K562 (cell line): ENCODE measurements at regions not wholly inside any gene's neighbourhood (a gene's known extent, or its start where the extent isn't known, plus 50 kb on each side); places are given as distances from the start of the nearest gene placed in this dataset.

Experiments
- ATAC-seq: fragments of 200-7000 bp; cut with Tn5 transposase; 3 replicates; pipeline ENCODE4 v1.9.1; 2020; ENCODE audit warnings: moderate library complexity
- BruUV-seq: library from RNA; stranded (reverse); fragments of 400-500 nt; replicated peaks from 2 replicates; lab custom pipeline; 2021; lab: Mats Ljungman, UMichigan
- CTCF ChIA-PET: fragments of 300-600 bp; formaldehyde crosslinking; extraction: SDS; loops from one replicate; lab custom pipeline; 2021; ENCODE audit warnings: low intra/inter-chr PET ratio; lab: Yijun Ruan, JAX
- POLR2A ChIA-PET: fragments of 300-600, 350-650 bp; sonication (Branson Sonifier 250); formaldehyde crosslinking; extraction: SDS; loops from one replicate; lab custom pipeline; 2021; ENCODE audit warnings: antibody characterized with exemption, inconsistent platforms; lab: Yijun Ruan, JAX
- DNase-seq, 4 experiments: peaks; one replicate each; pipeline versions ENCODE4 v3.0.0 to v3.0.0-alpha.2; 2011 to 2018; ENCODE audit warnings: low spot score in 3 of 4, mixed read lengths in 3 of 4; ENCODE audit errors: extremely low read depth in 1 of 4
- FAIRE-seq: peaks from 2 replicates; lab custom pipeline; 2011; peaks lifted over from hg19 to GRCh38; lab: Jason Lieb, UNC
- H2AFZ ChIP-seq: 2 replicates; pipeline ENCODE4 v1.6.0; 2011; ENCODE audit warnings: low read depth, low read length, control low read depth, inconsistent platforms
- H3K27ac ChIP-seq: fragments of 200-600 bp; 3 replicates; pipeline ENCODE4 v1.8.0; 2011; ENCODE audit warnings: low read depth, mild to moderate bottlenecking, control low read depth, inconsistent platforms, low read length, moderate library complexity, mixed read lengths; ENCODE audit errors: extremely low read depth
- H3K27me3 ChIP-seq, 2 experiments: fragments of 300-600 bp in 1 of 2; 2 replicates in 1 of 2; 3 replicates in 1 of 2; pipeline versions ENCODE4 v1.6.0 to v1.8.0; 2011; ENCODE audit warnings: inconsistent platforms in 2 of 2, low read length in 2 of 2, mild to moderate bottlenecking in 1 of 2, mixed read lengths in 1 of 2, moderate library complexity in 1 of 2; ENCODE audit not compliant: control insufficient read depth in 2 of 2, insufficient read depth in 2 of 2
- H3K36me3 ChIP-seq: fragments of 300-600 bp; 3 replicates; pipeline ENCODE4 v1.8.0; 2011; ENCODE audit warnings: mild to moderate bottlenecking, low read length, inconsistent platforms; ENCODE audit not compliant: control insufficient read depth, insufficient read depth
- H3K4me1 ChIP-seq, 2 experiments: fragments of 200-600 bp in 1 of 2; replicated peaks in 1 of 2; 2 replicates in 1 of 2; 3 replicates in 1 of 2; pipeline versions ENCODE4 v1.5.1 to v1.8.0; 2011; ENCODE audit warnings: inconsistent platforms in 2 of 2, low read length in 2 of 2, mild to moderate bottlenecking in 1 of 2, mixed read lengths in 1 of 2, moderate library complexity in 1 of 2; ENCODE audit not compliant: control insufficient read depth in 2 of 2, insufficient read depth in 2 of 2
- H3K4me2 ChIP-seq: 2 replicates; pipeline ENCODE4 v1.6.1; 2011; ENCODE audit warnings: low read length, control low read depth, inconsistent platforms, mixed read lengths; ENCODE audit not compliant: insufficient read depth
- H3K4me3 ChIP-seq: fragments of 200-600 bp; sonication (generic), shearing (Covaris generic); 2 replicates; pipeline ENCODE4 v1.5.1; 2016; ENCODE audit warnings: control low read depth, inconsistent platforms
- H3K79me2 ChIP-seq: fragments of 200-600 bp; 3 replicates; pipeline ENCODE4 v1.8.0; 2011; ENCODE audit warnings: low read length, inconsistent platforms; ENCODE audit not compliant: control insufficient read depth, insufficient read depth
- H3K9ac ChIP-seq, 2 experiments: 2 replicates each; pipeline versions ENCODE4 v1.6.0 to v1.6.1; 2011; ENCODE audit warnings: low read depth in 2 of 2, low read length in 2 of 2, control low read depth in 1 of 2, inconsistent platforms in 1 of 2, mild to moderate bottlenecking in 1 of 2, mixed read lengths in 1 of 2; ENCODE audit not compliant: insufficient read depth in 1 of 2
- H3K9me1 ChIP-seq: one replicate; pipeline ENCODE4 v1.6.0; 2011; ENCODE audit warnings: inconsistent platforms, mild to moderate bottlenecking, low read length, moderate library complexity; ENCODE audit not compliant: control insufficient read depth, insufficient read depth
- H3K9me3 ChIP-seq: replicated peaks from 2 replicates; pipeline ENCODE4 v1.5.1; 2011; ENCODE audit warnings: low read depth, low read length, inconsistent platforms; ENCODE audit not compliant: control insufficient read depth, insufficient read depth
- H4K20me1 ChIP-seq: replicated peaks from 2 replicates; pipeline ENCODE4 v1.6.1; 2011; ENCODE audit warnings: low read length, inconsistent platforms, mixed read lengths; ENCODE audit not compliant: control insufficient read depth, insufficient read depth
- HIVEP1 ChIP-seq: fragments of 250-450 bp; sonication (Bioruptor Pico); IDR thresholded peaks from 2 replicates; pipeline ENCODE4 v1.4.0; 2020; ENCODE audit warnings: mild to moderate bottlenecking
- NCOR1 ChIP-seq: fragments of 450-650 bp; IDR thresholded peaks from 2 replicates; pipeline ENCODE4 v1.6.1; 2016; ENCODE audit warnings: mild to moderate bottlenecking, moderate library complexity
- WGBS: fragments of 100-300 bp; shearing (Covaris generic); methylation state at CpG from one replicate; pipeline ENCODE4 v1.1.6; 2016; ENCODE audit warnings: low coverage, mixed read lengths; ENCODE audit not compliant: insufficient coverage; ENCODE audit errors: missing lambda C conversion rate; 5-methylcytosine and 5-hydroxymethylcytosine counted together
- in situ Hi-C: fragments of 300-500 bp; cut with MboI; formaldehyde crosslinking; loops from 4 replicates; pipeline ENCODE4 v1.15.0; 2018; ENCODE audit warnings: inconsistent platforms, mixed read lengths
- intact Hi-C: fragments of 100-400 bp; cut with micrococcal nuclease; formaldehyde crosslinking; loops from 2 replicates; pipeline ENCODE4 v1.14.2; 2022
- TF ChIP-seq, protein P1 (sequence below): IDR thresholded peaks from 3 replicates; pipeline ENCODE4 v1.6.1; 2011; ENCODE audit warnings: borderline replicate concordance, mild to moderate bottlenecking, moderate library complexity; ENCODE audit not compliant: insufficient read length; ENCODE audit errors: extremely low read depth

DNA sequence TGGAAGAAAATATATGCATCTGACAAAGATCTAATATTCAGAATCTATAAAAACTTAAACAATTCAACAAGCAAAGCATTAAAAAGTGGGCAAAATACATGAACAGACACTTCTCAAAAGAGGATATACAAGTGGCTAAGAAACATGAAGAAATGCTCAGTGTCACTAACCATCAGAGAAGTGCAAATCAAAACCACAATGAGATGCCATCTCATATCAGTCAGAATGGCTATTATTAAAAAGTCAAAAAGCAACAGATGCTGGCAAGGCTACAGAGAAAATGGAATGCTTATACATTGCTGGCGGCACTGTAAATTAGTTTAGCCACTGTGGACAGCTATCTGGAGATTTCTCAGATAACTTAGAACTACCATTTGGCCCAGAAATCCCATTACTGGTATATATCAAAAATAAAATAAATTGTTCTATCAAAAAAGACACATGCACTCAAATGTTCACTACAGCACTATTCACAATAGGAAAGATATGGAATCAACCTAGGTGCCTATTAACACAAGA, 179.5 kb downstream of the PCTP start:
- Histone ChIP-seq H3K4me3 (no peak overlapping the region), H3K4me2 (no peak overlapping the region), H2AFZ (no peak overlapping the region), H3K9ac (no peak overlapping the region), H4K20me1 (no peaks in the 10 kb centered on the region), H3K27me3 (no peaks in the 10 kb centered on the region), H3K27ac (no peak overlapping the region), H3K4me1 (no peaks in the 10 kb centered on the region), H3K9me1 (no peaks in the 10 kb centered on the region), H3K79me2 (no peaks in the 10 kb centered on the region), H3K9me3 (no peaks in the 10 kb centered on the region), H3K36me3 (no peaks in the 10 kb centered on the region)
- 0% methylated on average over 1 of the region's 1 CpG for WGBS
- in situ Hi-C loops (no loop called here), intact Hi-C loops (no loop called here)
- TF ChIP-seq NCOR1: no peak
- no peak for TF ChIP-seq HIVEP1
- TF ChIP-seq, protein P1, sequence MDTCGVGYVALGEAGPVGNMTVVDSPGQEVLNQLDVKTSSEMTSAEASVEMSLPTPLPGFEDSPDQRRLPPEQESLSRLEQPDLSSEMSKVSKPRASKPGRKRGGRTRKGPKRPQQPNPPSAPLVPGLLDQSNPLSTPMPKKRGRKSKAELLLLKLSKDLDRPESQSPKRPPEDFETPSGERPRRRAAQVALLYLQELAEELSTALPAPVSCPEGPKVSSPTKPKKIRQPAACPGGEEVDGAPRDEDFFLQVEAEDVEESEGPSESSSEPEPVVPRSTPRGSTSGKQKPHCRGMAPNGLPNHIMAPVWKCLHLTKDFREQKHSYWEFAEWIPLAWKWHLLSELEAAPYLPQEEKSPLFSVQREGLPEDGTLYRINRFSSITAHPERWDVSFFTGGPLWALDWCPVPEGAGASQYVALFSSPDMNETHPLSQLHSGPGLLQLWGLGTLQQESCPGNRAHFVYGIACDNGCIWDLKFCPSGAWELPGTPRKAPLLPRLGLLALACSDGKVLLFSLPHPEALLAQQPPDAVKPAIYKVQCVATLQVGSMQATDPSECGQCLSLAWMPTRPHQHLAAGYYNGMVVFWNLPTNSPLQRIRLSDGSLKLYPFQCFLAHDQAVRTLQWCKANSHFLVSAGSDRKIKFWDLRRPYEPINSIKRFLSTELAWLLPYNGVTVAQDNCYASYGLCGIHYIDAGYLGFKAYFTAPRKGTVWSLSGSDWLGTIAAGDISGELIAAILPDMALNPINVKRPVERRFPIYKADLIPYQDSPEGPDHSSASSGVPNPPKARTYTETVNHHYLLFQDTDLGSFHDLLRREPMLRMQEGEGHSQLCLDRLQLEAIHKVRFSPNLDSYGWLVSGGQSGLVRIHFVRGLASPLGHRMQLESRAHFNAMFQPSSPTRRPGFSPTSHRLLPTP: no peak
- ChIA-PET CTCF (no interaction called here), POLR2A (no interaction called here)
- ATAC-seq (no peak), DNase-seq (no peak), FAIRE-seq (no peak)
- no TSS peak for BruUV-seq
